ENCODE measurements at regions not wholly inside any gene's neighbourhood (a gene's known extent, or its start where the extent isn't known, plus 50 kb on each side); places are given as distances from the start of the nearest gene placed in this dataset.

DNA sequence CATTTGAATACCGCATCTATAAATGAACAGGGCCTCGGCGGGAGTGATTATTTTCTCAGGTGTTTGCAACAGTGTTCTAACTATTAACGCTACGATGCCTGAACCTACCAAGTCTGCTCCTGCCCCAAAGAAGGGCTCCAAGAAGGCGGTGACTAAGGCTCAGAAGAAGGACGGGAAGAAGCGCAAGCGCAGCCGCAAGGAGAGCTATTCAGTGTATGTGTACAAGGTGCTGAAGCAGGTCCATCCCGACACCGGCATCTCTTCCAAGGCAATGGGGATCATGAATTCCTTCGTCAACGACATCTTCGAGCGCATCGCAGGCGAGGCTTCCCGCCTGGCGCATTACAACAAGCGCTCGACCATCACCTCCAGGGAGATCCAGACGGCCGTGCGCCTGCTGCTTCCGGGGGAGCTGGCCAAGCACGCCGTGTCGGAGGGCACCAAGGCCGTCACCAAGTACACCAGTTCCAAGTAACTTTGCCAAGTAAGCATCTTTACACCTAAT is 70.9 kb downstream of the HFE start:
- TF ChIP-seq POLR2AphosphoS5 (IDR thresholded peaks at IDR 0.05; ENCODE audit: low read depth, low read length): peak; percentile 100
- TF ChIP-seq TCF7L2 (IDR thresholded peaks at IDR 0.05; ENCODE audit: low read depth, low read length): 0 out of 2 replicates have a peak, but pooled peaks have one; percentile 15
- no peak for TF ChIP-seq CTCF (IDR thresholded peaks at IDR 0.05)
- TF ChIP-seq, protein P1, sequence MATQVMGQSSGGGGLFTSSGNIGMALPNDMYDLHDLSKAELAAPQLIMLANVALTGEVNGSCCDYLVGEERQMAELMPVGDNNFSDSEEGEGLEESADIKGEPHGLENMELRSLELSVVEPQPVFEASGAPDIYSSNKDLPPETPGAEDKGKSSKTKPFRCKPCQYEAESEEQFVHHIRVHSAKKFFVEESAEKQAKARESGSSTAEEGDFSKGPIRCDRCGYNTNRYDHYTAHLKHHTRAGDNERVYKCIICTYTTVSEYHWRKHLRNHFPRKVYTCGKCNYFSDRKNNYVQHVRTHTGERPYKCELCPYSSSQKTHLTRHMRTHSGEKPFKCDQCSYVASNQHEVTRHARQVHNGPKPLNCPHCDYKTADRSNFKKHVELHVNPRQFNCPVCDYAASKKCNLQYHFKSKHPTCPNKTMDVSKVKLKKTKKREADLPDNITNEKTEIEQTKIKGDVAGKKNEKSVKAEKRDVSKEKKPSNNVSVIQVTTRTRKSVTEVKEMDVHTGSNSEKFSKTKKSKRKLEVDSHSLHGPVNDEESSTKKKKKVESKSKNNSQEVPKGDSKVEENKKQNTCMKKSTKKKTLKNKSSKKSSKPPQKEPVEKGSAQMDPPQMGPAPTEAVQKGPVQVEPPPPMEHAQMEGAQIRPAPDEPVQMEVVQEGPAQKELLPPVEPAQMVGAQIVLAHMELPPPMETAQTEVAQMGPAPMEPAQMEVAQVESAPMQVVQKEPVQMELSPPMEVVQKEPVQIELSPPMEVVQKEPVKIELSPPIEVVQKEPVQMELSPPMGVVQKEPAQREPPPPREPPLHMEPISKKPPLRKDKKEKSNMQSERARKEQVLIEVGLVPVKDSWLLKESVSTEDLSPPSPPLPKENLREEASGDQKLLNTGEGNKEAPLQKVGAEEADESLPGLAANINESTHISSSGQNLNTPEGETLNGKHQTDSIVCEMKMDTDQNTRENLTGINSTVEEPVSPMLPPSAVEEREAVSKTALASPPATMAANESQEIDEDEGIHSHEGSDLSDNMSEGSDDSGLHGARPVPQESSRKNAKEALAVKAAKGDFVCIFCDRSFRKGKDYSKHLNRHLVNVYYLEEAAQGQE (IDR thresholded peaks at IDR 0.05; ENCODE audit: insufficient read depth in 1 of 2, low read depth in 2 of 2, low read length in 1 of 2): peak in 1 of 2 experiments; percentile 54; a peak in 2 of 4 replicates
- peak; percentile 95 for TF ChIP-seq SIN3A (IDR thresholded peaks at IDR 0.05; ENCODE audit: borderline replicate concordance, insufficient read depth, low read depth, low read length)
- Histone ChIP-seq H3K4me1 (ENCODE audit: control insufficient read depth, insufficient read depth, low read length) (peaks cover 13% of the 10 kb centered on the region), H3K36me3 (ENCODE audit: control insufficient read depth, insufficient read depth, low read length) (no peaks in the 10 kb centered on the region; the same call in none of the 2 replicates), H3K27ac (ENCODE audit: low read length) (peak overlapping the region; percentile 96), H3K27me3 (ENCODE audit: control insufficient read depth, insufficient read depth, low read length) (no peaks in the 10 kb centered on the region), H3K9me3 (ENCODE audit: control insufficient read depth, insufficient read depth, low read depth, low read length) (no peaks in the 10 kb centered on the region), H3K4me3 (ENCODE audit: low read depth in 2 of 2, low read length in 2 of 2) (peak overlapping the region; percentile 93 to 94)
- in situ Hi-C loops (cut with HindIII; ENCODE audit: low pct_unique_long_range_greater_than_20kb, low sequenced_read_pairs) (no loop called here), intact Hi-C loops (cut with micrococcal nuclease; ENCODE audit: unreplicated experiment) (loop anchor here (1.0 to 5.0 kb wide), 2 partner anchors 34 to 39 kb away; a partner anchor contains a TSS)
- DNase-seq (ENCODE audit: low read depth, low spot score) (no peak), ATAC-seq (peak; percentile 72)
- POLR2A ChIA-PET: interaction anchor here (0.6 to 4.6 kb wide), 14 partner anchors 12 to 1735 kb away, joined by 3 to 88 read pairs (median 4); a partner anchor contains a TSS
- CTCF ChIA-PET: no interaction called here
- BruUV-seq (replicated peaks): TSS peak; percentile 90

DNA sequence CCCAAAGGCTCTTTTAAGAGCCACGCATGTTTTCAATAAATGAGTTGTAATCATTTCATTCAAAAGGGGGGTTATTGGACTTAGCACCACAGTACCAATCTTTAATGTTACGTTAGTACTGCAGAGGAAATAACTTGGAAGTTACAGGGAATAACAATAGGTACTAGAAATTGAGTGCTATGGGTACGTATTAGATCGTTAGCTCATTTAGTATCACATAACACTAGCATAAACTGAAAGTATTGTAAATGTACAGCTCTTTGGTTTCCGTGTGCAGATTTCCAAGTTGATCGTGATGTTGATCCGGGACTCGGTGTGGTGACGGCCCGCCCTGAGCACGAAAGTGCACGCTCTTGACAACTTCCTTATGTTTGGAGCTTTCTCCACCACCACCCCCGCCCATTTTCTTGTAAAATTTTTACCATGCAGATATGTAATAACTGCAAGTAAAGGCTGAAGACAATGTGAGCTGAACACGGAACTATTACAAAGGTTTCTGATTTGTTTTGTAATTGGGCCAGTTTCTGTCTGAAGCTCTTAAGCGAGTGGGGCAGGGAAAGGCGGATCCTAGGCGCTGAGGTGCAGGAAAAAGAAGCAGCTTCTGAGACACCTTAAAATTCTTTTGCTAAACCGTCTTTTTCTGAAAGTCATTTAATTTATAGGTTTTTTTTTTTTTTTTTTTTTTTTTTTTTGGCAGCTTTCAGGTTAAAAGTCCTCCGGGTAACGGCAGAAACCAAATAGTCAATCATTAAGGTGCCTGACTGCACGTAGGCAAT is 71.5 kb downstream of the HFE start:
- ChIA-PET CTCF (interaction anchor here (0.6 kb wide), 1 partner anchor 378 kb away, joined by 3 read pairs; no protein-coding TSS in a partner anchor), POLR2A (interaction anchor here (0.7 to 4.6 kb wide), 12 partner anchors 11 to 136 kb away, joined by 3 to 88 read pairs (median 8); a partner anchor contains a TSS)
- peak overlapping the region; percentile 96 for H3K27ac ChIP-seq (ENCODE audit: low read length)
- peaks cover 13% of the 10 kb centered on the region for H3K4me1 ChIP-seq (ENCODE audit: control insufficient read depth, insufficient read depth, low read length)
- in situ Hi-C loops (cut with HindIII; ENCODE audit: low pct_unique_long_range_greater_than_20kb, low sequenced_read_pairs): no loop called here
- ATAC-seq (no peak), DNase-seq (ENCODE audit: low read depth, low spot score) (no peak)
- no peaks in the 10 kb centered on the region; the same call in none of the 2 replicates for H3K36me3 ChIP-seq (ENCODE audit: control insufficient read depth, insufficient read depth, low read length)
- no peaks in the 10 kb centered on the region for H3K27me3 ChIP-seq (ENCODE audit: control insufficient read depth, insufficient read depth, low read length)
- no TSS peak for BruUV-seq (replicated peaks)
- intact Hi-C loops (cut with micrococcal nuclease; ENCODE audit: unreplicated experiment): loop anchor here (1.0 to 5.0 kb wide), 2 partner anchors 34 to 39 kb away; a partner anchor contains a TSS
- TF ChIP-seq SIN3A (IDR thresholded peaks at IDR 0.05; ENCODE audit: borderline replicate concordance, insufficient read depth, low read depth, low read length) (no peak), POLR2AphosphoS5 (IDR thresholded peaks at IDR 0.05; ENCODE audit: low read depth, low read length) (no peak; the same call in 1 of the 2 replicates), TCF7L2 (IDR thresholded peaks at IDR 0.05; ENCODE audit: low read depth, low read length) (no peak), CTCF (IDR thresholded peaks at IDR 0.05) (no peak)
- TF ChIP-seq, protein P1 (IDR thresholded peaks at IDR 0.05; ENCODE audit: insufficient read depth in 1 of 2, low read depth in 2 of 2, low read length in 1 of 2): no peak
- no peaks in the 10 kb centered on the region for H3K9me3 ChIP-seq (ENCODE audit: control insufficient read depth, insufficient read depth, low read depth, low read length)
- H3K4me3 ChIP-seq (ENCODE audit: low read depth in 2 of 2, low read length in 2 of 2): peak overlapping the region; percentile 93 to 94
